HL-60 (cell line): ENCODE measurements at regions not wholly inside any gene's neighbourhood (a gene's known extent, or its start where the extent isn't known, plus 50 kb on each side); places are given as distances from the start of the nearest gene placed in this dataset.

Source experiments
- DNase-seq, 2 experiments: peaks; one replicate each; pipeline ENCODE4 v3.0.0-alpha.2; 2010 to 2020; ENCODE audit warnings: low read depth in 1 of 2, low spot score in 1 of 2
- H3K27ac ChIP-seq: fragments of 250-450 bp; sonication (Bioruptor Pico); replicated peaks from 2 replicates; pipeline ENCODE4 v1.5.1; 2020; ENCODE audit warnings: mild to moderate bottlenecking, moderate library complexity
- H3K27me3 ChIP-seq: fragments of 250-450 bp; sonication (Bioruptor Pico); 2 replicates; pipeline ENCODE4 v1.5.1; 2021; ENCODE audit warnings: mild to moderate bottlenecking, moderate library complexity; ENCODE audit not compliant: insufficient read depth, poor library complexity, severe bottlenecking
- H3K4me3 ChIP-seq: replicated peaks from 2 replicates; pipeline ENCODE4 v1.5.1; 2011; ENCODE audit warnings: mild to moderate bottlenecking, control low read depth, low read length; ENCODE audit not compliant: insufficient read depth
- CTCF ChIP-seq: IDR thresholded peaks from one replicate; pipeline ENCODE4 v1.5.1; 2011; ENCODE audit warnings: low read length, control low read depth, inconsistent platforms; ENCODE audit not compliant: insufficient read depth
- GABPA ChIP-seq: IDR thresholded peaks from 2 replicates; pipeline ENCODE4 v1.6.1; 2012; ENCODE audit warnings: low read depth
- POLR2AphosphoS5 ChIP-seq: IDR thresholded peaks from 2 replicates; pipeline ENCODE4 v1.6.1; 2012; ENCODE audit warnings: low read depth
- REST ChIP-seq: IDR thresholded peaks from 2 replicates; pipeline ENCODE4 v1.6.1; 2012; ENCODE audit warnings: low read depth; ENCODE audit not compliant: insufficient replicate concordance
- SPI1 ChIP-seq: IDR thresholded peaks from 2 replicates; pipeline ENCODE4 v1.6.1; 2012; ENCODE audit warnings: low read depth, mild to moderate bottlenecking, borderline replicate concordance

- TF ChIP-seq POLR2AphosphoS5 = no peak
- TF ChIP-seq CTCF = no peak
- no peak for TF ChIP-seq GABPA
- TF ChIP-seq SPI1 = no peak
- no peak for TF ChIP-seq REST
- Histone ChIP-seq H3K27ac (no peak overlapping the region), H3K27me3 (no peaks in the 10 kb centered on the region), H3K4me3 (no peak overlapping the region)
- no peak for DNase-seq
Observed at GRCh38 chr5:168031614-168032013, 259.8 kb upstream of the WWC1 start.

- Histone ChIP-seq H3K27me3 (no peaks in the 10 kb centered on the region), H3K27ac (no peak overlapping the region), H3K4me3 (no peak overlapping the region)
- DNase-seq = no peak
- TF ChIP-seq CTCF (no peak), POLR2AphosphoS5 (no peak), SPI1 (no peak), GABPA (no peak), REST (no peak)
Observed at GRCh38 chr5:168039039-168039438, 252.4 kb upstream of the WWC1 start.

- no peak for DNase-seq
- no peak for TF ChIP-seq SPI1
- no peak for TF ChIP-seq REST
- TF ChIP-seq POLR2AphosphoS5 = no peak
- TF ChIP-seq CTCF = no peak
- TF ChIP-seq GABPA = no peak
- Histone ChIP-seq H3K27ac (no peak overlapping the region), H3K4me3 (no peak overlapping the region), H3K27me3 (no peaks in the 10 kb centered on the region)
Observed at GRCh38 chr5:168039566-168040248, 251.7 kb upstream of the WWC1 start.
